Fibroblast of skin of left quadriceps (primary cell): ENCODE measurements at regions not wholly inside any gene's neighbourhood (a gene's known extent, or its start where the extent isn't known, plus 50 kb on each side); places are given as distances from the start of the nearest gene placed in this dataset.

Experiments
- DNase-seq, 2 experiments: peaks; one replicate each; pipeline ENCODE4 v3.0.0-alpha.2; 2013; ENCODE audit warnings: low read depth in 2 of 2

- no peak for DNase-seq
These were observed 300.2 kb upstream of the SLCO3A1 start for GRCh38 chr15:91553196-91553854.

- DNase-seq, result no peak
These were observed 298.2 kb upstream of the SLCO3A1 start for GRCh38 chr15:91555312-91555711.

- no peak for DNase-seq
These were observed 296.6 kb upstream of the SLCO3A1 start for GRCh38 chr15:91556926-91557325.

- no peak for DNase-seq
These were observed 294.4 kb upstream of the SLCO3A1 start for GRCh38 chr15:91559066-91559465.

- DNase-seq, result peak; percentile 70 to 74
These were observed 292.0 kb upstream of the SLCO3A1 start for GRCh38 chr15:91561371-91562100.

GRCh38 chr15:91562698-91563097, 290.8 kb upstream of the SLCO3A1 start:
- no peak for DNase-seq

- DNase-seq, result no peak
These were observed 288.9 kb upstream of the SLCO3A1 start for GRCh38 chr15:91564631-91565030.

GRCh38 chr15:91566141-91566540, 287.4 kb upstream of the SLCO3A1 start:
- no peak for DNase-seq

GRCh38 chr15:91568036-91568435, 285.5 kb upstream of the SLCO3A1 start:
- DNase-seq, result no peak

- peak; percentile 24 to 29 for DNase-seq
These were observed 281.4 kb upstream of the SLCO3A1 start for GRCh38 chr15:91572110-91572509.

DNA sequence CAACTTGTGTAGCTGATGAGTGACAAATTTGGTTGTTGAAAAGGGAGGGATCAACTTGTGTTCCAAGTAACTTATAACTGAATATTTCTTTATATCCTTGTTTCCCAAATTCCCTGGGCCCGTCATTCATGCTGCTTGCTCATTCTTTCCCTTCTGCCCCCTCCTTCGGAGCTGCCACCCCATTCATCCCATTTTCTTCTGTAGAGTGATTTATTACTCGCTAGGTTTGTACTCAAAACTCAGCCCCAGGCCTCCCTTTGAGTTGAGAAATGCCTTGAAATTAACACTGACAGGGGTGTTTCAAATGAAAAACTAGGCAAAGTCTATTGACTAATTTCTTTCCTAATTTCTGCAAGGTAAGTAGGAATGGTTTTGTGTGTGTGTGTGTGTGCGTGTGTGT, 277.4 kb upstream of the SLCO3A1 start:
- DNase-seq, result no peak

DNA sequence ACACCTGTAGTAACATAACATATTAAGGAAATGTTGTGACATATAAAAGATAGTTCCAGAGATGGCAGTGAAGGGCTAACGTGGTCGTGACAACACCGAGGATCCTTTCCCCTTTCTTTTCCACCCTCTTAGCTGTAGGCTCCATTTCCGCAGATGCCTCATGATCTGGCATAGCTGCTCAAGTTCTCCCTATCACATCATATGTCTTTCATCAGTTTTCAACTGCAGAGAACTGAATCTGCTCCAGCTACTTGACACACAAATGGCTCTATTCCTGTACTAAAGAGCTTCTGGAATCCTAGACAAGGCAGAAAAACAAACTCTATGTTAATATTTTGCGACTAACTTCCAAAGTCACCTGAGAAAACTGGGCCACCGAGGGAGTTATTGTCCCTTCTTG, 275.0 kb upstream of the SLCO3A1 start:
- DNase-seq, result no peak

- DNase-seq, result no peak
These were observed 268.6 kb upstream of the SLCO3A1 start for GRCh38 chr15:91584895-91585294.

GRCh38 chr15:91586560-91586959, 266.9 kb upstream of the SLCO3A1 start:
- DNase-seq, result no peak

DNA sequence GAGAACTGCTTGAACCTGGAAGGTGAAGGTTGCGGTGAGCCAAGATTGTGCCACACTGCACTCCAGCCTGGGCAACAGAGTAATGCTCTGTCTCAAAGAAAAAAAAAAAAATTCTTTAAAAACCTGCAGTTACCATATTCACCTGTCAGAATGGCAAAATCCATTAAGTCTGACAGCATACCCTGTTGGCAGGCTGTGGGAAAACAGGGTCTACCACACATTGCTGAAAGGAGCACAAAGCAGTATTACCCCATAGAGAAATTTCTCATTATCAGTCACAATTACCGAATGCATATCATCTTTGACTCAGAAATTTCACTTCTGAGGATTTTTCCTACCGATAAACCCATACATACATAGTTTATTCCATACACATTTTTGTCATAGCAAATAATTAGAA, 264.1 kb upstream of the SLCO3A1 start:
- DNase-seq, result no peak

- no peak for DNase-seq
These were observed 260.9 kb upstream of the SLCO3A1 start for GRCh38 chr15:91592567-91592966.

DNA sequence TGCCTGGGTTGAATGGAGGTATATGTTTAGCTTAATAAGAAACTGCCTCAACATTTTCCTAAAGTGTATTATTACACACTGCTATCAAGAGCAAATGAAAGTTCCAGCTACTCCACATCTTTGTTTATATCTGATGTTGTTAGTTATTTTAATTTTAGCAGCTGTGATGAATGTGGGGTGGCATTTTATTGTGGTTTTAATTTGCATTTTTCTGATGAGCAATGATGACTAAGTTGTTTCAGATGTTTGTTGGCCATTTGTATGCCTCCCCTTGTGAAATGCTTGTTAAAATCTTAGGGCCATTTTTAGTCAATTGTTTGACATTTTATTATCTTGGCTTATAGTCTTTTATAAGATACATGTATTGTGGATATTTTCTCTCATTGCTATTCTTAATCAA, 260.4 kb upstream of the SLCO3A1 start:
- DNase-seq, result peak; percentile 30 to 36

DNA sequence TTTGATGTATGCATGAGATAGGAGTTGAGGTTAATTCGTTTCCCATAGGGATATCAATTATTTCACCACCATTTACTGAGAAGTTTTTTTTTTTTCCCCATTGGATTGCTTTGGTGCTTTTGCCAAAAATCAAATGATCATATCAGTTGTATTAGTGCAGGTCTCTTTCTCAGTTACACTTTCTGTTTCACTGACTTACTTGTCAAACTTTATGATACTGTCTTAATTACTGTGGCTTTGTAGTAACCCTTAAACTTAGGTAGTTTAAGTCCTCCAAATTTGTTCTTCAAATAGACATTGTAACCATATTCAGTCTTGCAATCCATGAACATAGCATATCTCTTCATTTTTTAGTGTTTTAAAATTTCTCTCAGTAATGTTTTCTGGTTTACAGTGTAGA, 259.9 kb upstream of the SLCO3A1 start:
- no peak for DNase-seq

GRCh38 chr15:91599261-91599660, 254.2 kb upstream of the SLCO3A1 start:
- no peak for DNase-seq

DNA sequence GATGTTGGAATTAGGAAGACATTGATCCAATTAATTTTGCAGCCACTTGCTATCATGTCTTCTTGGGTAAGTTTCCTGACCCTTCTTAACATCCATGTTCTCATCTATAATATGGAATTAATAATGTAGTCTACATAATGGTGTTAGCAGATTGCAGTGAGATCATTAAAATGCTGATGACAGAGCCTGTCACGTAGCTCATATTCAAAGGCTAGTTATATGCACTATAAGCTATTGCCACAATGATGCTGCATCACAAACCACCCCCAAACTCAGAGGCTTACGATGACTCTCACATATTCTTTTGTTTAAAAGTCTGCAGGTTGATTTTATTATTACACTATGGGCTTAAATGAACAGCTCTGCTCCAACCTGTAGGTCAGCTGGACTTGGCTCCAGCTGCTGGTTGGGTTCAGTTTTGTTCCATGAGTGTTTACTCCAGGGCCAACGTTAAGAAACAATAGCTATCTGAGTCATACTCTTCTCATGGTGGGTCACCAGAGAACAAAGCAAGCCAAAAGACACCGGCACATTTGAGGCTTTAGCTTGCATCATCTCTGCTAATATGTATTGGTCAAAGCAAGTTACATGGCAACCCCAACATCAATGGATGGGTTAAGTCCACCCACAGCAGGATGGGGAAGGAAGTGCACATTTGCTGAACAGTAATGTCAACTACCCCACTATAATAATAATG, 250.0 kb upstream of the SLCO3A1 start:
- DNase-seq, result no peak

DNA sequence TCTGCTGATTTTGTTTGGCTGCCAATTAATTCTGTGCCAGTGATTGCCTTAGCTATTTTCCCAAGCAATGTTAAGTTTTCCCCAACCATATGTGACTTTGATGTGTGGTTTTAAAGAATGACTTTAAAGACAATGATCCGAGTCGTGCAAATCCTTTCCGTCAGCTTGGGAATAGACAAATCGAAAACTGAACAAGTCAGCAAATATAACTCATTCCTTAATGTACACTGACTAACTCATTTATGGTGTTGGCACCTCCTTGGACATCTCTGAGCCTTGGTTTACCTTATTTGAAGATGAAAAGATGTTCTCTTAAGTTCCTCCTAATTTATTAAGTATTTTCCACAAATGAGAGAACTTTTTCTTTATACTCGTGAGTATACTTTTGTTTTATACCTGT, 249.4 kb upstream of the SLCO3A1 start:
- DNase-seq, result no peak

DNA sequence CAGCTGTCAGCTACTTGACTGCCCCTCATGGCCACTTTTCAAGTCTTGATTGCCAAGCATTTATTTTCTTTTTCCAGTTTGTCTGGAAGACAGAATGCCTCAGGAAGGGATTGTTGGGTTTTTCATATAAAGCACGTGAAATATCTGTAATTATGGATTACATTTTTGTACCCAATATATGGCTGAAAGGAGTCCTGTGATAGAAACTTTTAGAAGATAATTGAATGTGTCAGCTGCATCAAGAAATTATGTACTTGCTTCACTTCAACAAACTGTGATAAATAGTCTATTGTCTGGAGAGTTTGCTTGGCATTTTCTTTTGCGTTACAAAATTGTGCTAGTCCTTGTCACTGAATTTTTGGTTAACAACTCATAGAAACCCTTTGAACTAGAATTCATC, 247.9 kb upstream of the SLCO3A1 start:
- DNase-seq, result no peak

- no peak for DNase-seq
These were observed 244.3 kb upstream of the SLCO3A1 start for GRCh38 chr15:91609231-91609630.
